Midbrain (tissue), 1 donor: ENCODE measurements at regions not wholly inside any gene's neighbourhood (a gene's known extent, or its start where the extent isn't known, plus 50 kb on each side); places are given as distances from the start of the nearest gene placed in this dataset.
A peak's percentile ranks its signal among the peaks of the same experiment; 100 is the strongest.
"Not testable (repeated sequence)": the region's sequence is repeated elsewhere in the genome, so short reads cannot be mapped to it uniquely, and the experiment has no call there.

Source experiments
- DNase-seq: peaks from one replicate; lab custom pipeline; 2025; lab: John Stamatoyannopoulos, UW

DNA sequence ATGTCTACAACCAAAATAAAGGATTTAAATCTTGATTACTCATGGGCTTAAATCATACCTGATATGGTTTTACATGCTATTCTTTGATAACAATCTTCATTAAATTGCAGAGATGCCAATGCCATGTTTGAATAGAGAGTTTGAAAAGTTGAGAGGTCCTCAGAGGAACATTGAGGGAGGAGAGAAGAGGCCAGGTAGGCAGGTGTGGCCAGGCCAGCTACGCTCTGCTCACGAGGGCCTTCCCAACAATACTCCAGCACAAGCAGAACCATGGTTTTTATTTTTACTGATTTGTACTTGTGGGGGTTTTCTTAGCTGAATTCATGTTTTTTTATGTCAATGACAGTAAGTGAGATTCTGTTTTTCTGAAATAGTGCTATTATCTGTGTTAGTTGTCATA is 158.1 kb upstream of the RFC3 start:
- DNase-seq, result no peak

DNA sequence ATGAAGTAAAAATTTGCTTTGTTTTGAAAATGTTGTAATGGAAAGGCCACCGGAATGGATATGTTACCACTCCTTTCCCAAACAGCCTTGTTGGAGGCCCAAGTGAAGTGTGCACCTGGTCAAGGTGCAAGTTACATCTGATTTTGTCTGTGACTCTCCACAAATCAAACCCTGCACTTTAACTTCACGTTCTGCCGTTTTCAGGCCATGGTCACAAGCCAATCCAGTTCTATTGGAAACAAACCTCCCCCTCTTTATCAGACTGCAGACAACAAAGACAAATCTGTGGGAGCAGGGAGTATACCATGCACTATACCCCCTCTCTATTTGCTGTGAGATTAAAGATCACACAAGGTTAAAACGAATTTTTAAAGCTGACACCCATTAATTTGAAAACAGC is 155.6 kb upstream of the RFC3 start:
- no peak for DNase-seq

DNA sequence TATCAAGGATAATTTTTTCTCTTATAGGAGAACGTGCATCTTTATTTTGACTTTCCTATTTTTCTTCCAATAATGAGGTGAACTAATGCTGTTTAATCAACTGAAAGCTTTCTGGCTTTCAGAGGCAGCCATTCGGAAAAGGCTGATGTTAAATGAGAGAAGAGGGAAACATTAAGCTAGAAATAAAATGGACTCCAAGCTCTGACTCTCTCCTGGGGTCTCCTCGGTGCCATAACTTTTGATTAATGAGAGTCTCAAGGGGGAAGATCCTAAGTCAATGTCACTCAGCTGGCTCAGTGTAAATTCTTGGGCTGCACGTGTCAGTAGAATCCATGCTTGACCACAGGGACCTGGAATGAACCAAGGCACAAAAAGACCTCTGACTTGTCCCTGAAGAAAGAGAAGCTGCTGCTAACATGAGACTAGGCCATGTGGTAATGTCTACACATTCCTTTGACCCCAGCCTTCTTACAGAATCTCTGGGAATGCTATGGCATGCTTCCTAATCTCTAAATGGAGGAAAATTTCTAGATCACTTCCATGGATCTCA is 152.2 kb upstream of the RFC3 start:
- no peak for DNase-seq

DNA sequence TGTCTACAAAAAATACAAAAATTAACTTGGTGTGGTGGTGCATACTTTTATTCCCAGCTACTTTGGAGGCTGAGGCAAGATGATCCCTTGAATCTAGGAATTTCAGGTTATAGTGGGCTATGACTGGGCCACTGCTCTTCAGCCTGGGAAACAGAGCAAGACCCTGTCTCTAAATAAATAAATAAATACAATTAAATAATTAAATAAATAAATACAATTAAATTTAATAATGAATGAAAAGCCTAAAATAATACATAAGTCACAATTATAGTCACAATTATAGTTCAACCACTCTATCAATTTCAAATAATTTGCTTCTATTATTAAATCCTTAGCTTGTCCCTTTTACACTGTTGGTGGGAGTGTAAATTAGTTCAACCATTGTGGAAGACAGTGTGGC is 146.4 kb upstream of the RFC3 start:
- no peak for DNase-seq

DNA sequence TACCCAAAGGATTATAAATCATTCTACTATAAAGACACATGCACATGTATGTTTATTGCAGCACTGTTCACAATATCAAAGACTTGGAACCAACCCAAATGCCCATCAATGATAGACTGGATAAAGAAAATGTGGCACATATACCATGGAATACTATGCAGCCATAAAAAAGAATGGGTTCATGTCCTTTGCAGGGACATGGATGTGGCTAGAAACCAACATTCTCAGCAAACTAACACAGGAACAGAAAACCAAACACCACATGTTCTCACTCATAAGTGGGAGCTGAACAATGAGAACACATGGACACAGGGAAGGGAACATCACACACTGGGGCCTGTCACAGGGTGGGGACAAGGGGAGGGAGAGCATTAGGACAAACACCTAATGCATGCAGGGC is 145.9 kb upstream of the RFC3 start:
- DNase-seq, result not testable (repeated sequence)

DNA sequence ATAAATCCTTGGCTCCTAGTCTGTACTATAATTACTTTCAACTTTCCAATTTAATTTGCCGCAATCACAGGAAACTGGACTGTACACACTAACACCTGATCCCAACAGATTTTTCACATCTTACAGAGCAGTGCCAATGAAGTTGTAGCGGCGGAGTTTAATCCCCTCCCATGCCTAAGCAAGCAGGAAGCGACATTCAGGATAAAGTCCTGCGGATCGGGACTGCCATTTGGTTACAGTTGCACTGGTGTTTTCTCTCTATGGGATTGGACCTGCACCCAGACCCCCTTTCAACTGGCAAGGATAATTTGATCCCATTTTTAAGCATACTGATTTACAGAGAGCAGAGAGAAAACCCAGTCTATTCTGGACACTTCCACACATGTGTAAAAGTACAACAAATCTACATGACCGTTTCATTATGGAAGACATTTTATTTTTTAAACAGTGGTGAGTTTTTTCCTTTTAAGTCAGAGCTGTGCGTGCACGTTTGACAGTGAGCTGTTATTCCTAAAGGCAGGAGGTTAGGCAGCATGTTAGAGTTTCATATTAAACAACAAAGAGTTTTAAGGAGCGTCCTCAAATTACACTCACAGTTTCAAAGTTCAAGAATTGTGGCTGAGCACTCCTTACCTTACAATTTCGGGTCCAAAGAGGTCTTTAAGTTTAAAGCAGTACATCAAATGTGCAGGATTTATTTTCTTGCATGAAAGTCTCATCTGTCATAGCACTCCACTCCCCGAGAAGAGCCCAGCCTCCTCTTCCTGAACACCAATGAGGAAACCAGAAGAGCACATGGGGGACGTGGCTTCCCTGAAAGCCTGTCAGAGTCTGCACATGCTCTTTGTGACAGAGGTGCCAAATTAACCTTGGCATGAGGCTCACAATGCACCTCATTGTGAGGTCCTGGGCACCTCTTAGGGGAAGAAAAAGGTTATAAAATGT is 141.6 kb upstream of the RFC3 start:
- peak; percentile 29 for DNase-seq

DNA sequence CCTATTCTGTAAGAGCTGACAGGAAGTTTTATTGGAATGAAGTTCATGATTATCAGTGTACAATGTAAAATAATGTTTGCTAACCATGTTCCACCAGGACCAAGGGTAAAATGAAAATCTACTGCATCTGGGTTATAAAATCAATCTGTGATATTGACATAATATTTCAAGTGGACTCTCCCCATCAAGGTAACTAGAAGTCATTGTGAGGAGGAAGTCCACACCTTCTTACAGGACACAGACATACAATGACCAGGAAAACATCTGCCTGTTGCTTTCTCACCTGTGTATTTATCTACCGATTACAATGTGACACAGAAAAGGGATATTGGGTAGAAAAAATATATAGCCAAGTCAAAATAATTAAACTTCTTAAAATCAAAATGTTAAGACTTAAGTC is 140.7 kb upstream of the RFC3 start:
- DNase-seq, result no peak

DNA sequence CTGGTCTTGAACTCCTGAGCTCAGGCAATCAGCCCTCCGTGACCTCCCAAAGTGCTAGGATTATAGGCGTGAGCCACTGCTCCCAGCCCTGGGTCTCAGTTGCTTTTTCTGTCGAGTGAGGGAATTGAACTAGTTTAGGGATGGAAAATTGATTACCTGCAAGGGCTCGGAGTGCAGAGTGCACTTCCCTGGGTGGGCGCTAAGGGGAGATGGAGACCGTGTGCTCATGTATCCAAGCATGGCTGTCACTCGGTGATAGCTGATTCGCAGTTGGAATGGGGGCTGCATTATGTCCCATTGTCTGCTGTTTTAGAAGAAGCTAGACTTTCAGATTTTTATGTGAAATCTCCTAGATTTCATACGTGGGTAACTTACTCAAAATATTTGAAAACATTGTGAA is 139.9 kb upstream of the RFC3 start:
- no peak for DNase-seq

DNA sequence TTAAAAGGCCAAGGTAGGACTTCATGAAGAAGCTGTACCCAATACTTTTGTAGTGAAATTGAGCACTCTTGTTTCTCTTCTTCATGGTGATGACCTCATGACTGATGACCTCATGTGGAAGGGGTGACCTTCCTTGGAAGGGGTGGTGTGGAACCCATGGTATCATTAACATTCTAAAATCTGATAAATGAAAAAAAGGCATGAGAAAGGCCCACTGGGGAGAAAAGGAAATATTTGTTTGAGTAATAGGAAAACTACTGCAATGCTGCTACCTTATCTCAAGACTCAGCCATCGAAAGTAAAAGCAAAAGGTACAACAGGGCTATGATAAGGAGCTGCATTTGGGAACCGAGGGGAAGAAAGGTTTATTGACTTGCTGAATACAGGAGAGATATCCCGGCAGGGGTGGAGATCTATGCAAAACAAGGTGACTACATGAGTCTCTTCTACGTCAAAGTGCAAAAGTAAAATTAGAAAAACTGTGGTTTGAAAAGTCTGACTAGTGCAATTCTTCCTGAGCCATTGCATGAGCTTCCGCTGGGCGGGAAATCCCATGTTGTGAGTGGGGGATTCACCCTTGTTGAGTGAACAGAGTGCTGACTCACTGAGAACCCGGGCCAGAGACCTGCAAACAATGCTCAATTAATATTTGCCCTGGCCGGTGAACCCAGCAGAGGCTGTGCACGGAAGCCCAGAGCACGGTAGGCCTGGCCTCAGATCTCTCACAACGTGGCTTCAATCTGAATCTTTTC is 138.9 kb upstream of the RFC3 start:
- DNase-seq, result peak; percentile 56

DNA sequence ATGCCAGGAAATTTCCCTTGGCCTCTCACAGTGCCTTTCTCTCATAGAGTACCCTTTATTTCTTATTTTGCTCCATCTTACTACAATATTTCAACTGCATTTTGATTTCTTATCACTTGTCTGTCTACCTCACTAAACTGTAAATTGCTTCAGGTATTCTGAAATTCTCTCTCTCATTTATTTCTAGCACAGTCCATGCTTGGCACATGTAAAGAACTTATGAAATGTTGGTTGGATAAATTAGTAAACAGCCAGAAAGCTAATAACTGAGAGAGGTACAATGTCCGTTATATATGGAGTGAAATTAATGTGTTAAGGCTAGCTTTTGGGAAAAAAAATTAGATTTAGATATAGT is 138.3 kb upstream of the RFC3 start:
- DNase-seq, result no peak

DNA sequence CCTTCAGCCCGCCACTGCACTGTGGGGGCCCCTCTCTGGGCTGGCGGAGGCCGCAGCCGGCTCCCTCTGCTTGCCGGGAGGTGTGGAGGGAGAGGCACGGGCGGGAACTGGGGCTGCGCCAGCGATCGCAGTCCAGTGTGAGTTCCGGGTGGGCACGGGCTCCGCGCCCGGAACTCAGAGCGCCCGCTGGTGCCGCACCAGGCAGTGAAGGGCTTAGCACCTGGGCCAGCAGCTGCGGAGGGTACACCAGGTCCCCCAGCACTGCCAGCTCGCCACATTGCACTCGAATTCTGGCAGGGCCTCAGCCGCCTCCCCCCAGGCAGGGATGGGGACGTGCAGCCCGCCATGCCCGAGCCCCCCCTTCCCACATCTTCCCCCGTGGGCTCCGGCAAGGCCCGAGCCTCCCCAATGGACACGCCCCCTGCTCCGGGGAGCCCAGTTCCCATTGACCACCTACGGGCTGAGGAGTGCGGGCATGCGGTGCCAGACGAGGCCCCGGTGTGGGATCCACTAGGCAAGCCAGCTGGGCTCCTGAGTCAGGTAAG is 135.9 kb upstream of the RFC3 start:
- no peak for DNase-seq

DNA sequence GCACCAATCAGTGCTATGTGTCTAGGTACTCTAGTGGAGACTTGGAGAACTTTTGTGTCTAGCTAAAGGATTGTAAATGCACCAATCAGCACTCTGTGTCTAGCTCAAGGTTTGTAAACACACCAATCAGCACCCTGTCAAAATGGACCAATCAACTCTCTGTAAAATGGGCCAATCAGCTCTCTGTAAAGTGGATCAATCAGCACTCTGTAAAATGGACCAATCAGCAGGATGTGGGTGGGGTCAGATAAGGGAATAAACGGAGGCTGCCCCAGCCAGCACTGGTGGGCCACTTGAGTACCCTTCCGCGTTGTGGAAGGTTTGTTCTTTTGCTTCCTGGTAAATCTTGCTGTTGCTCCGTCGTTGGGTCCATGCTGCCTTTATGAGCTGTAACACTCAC is 135.3 kb upstream of the RFC3 start:
- not testable (repeated sequence) for DNase-seq

DNA sequence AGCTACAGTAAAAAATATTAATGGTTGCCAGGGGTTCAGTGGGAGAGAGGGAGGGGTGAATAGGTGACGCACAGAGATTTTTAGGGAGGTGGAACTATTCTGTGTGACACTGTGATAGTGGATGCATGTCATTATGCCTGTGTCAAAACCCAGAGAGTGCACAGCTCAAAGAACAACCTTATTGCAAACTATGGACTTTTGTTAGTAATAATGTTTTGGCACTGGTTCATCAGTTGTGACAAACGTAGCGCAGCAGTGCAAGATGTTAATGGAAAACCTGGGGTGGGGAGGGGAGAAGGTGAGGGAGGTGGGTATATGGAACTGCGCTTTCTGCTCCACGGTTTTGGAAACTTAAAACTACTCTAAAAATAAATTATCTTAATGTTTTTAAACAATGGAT is 134.6 kb upstream of the RFC3 start:
- DNase-seq, result no peak

DNA sequence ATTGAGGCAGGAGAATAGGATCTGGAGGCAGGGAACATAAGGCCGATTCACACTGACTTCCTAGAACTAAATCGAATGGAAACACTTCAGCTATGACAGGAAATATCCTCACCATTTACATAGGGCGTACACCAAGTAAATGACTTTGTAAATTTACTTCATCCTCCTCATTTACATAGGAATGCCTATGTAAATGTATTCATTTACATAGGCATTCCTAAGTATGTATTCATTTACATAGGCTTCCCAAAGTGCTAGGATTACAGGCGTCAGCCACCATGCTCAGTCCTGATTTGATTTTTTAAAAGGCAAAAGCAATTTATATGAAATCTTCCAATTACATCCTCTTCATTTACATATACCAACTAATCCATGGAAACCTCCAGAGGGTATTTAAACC is 133.1 kb upstream of the RFC3 start:
- no peak for DNase-seq

DNA sequence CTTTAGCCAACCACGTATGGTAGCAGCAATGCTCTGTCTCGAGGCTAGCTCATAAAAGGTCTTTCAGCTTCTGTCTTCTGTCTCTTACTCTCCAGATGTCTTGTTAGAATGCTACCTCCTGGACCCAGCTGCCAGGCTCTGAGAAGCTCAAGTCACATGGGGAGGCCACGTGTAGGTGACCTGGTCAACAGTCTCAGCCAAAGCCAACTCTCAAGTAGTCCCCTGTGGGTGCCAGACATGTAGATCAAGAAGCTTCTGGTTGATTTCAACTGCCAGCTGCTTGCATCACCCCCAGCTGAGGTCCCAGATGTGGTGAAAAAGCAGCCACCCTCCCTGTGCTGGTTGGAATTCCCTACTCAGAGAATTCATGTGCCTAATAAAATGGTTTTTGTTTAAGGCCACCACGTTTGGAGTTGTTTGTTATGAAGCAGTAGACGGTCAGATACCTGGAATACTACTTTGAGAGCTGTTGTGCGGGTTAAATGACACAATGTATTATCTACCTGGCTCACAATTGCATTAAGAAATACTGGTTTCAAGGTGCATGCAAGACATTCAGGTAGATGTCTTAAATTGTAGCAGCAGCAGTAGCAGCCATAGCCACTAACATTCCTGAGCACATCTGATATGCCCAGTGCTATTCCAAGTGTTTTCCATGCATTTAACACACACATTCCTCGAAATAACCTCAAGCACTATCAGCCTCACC is 131.0 kb upstream of the RFC3 start:
- DNase-seq, result no peak

DNA sequence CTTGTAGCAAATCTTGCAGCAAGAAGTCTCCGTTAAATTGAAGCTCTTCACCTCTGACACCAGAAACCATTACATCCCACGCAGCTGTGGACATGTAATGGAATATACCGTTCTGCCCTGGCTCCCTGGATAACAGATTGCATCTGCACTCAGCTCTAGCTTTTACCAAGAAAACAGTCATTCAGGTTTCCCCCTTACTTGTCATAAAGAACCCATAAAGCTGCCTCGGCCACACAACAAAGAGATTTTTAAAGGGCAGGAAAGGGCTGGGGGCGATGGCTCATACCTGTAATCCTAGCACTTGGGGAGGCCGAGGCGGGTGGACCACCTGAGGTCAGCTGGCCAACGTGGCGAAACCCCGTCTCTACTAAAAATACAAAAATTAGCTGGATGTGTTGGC is 127.6 kb upstream of the RFC3 start:
- DNase-seq, result no peak

DNA sequence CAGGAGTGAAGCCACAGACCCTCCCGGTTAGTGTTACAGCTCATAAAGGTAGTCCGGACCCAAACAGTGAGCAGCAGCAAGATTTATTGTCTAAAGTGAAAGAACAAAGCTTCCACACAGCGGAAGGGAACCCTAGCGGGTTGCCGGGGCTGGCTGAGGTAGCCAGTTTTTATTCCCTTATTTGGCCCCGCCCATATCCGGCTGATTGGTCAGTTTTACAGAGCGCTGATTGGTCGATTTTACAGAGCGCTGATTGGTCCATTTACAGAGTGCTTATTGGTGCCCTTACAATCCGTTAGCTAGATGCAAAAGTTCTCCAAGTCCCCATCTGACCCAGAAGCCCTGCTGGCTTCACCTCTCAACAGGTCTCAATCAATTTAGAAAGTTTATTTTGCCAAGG is 126.0 kb upstream of the RFC3 start:
- no peak for DNase-seq

DNA sequence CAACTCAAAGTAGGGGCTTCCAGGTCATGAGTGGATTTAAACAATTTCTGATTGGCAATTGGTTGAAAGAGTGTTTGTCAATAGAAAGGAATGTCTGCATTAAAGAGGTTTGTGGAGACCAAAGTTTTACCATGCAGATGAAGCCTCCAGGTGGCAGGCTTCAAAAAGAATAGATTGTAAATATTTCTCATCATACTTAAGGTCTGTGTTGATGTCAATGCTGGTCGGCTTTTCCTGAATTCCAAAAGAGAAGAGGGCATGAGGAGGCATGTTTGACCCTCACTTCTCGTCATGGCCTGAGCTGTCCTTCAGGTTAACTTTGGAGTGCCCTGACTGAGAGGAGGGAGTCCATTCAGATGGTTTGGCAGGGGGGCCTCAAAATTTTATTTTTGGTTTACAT is 125.4 kb upstream of the RFC3 start:
- DNase-seq, result no peak

DNA sequence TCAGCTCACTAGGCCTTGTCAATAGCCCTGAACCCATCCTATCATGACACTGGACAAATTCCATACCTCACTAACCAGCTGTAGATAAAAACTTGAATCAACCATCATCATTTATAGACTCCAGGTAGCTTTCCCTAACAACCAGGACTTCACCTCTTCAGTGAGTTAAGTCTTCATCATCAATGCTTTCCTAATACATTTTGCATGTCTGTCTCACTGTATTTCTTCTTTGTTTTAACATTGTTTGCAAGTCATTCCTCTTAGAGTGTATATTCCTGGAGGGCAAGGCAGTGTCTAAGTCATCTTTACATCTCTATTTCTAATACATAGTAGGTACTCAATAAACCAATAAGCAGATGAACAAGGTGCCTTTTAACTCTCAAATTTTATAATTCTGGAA is 123.4 kb upstream of the RFC3 start:
- DNase-seq, result no peak

DNA sequence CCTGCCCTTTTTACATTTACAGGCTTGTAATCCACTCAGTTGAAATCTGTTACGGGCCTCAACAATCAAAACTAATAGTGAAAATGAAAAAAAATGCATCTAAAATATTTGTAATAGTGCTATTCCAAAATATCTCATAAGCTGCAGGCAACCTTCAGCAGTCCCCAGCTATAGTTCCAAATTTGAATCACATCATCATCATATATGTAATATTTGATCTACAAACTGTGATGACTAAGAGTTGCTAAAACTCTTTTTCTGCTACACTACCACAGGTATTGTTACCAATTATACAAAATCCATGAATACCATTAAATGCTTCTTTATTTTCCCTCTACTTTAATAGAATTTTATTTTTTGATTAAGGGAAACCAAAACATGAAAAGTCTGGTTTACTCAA is 121.4 kb upstream of the RFC3 start:
- DNase-seq, result no peak

DNA sequence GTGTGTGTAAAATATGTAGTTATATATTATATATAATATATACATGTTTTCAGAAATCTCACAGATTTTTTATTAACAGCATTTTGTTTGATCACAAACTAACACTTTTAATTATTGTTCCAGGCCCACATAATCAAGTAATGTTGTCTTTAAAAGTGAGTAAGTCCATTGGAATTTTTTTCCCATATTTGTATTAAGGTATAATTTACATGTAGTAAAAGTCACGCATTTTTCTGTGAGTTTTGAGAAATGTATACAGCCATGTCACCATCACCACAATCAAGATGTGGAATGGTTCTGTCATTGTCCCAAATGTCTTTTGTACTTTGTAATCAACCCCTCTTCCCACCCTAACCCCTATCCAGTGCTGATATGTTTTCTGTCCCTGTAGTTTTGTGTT is 120.0 kb upstream of the RFC3 start:
- no peak for DNase-seq

DNA sequence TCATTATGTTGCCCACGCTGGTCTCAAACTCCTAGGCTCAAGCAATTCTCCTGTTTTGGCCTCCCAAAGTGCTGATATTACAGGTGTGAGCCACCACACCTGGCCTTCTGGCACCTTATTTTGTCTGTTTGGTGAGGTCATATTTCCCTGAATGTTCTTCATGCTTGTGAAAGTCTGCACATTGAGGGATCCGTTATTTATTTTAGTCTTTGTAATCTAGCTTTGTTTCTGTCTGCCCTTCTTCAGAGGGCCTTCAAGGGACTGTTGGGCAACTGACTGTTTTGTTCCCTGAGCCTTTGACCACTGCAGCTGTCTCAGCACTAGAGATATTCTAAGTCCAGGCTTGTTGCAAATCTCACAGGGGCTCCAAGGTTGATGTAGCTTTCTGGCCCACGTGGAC is 110.5 kb upstream of the RFC3 start:
- DNase-seq, result no peak
